SK-N-SH (cell line): ENCODE measurements at regions not wholly inside any gene's neighbourhood (a gene's known extent, or its start where the extent isn't known, plus 50 kb on each side); places are given as distances from the start of the nearest gene placed in this dataset.

Experiments
- CTCF ChIA-PET: fragments of 300-600, 350-600 bp; formaldehyde crosslinking; extraction: SDS; loops from one replicate; lab custom pipeline; 2021; lab: Yijun Ruan, JAX
- POLR2A ChIA-PET: fragments of 350-600 bp; sonication (Branson Sonifier 250); formaldehyde crosslinking; extraction: SDS; loops from one replicate; lab custom pipeline; 2020; ENCODE audit warnings: antibody characterized with exemption, inconsistent platforms; lab: Yijun Ruan, JAX
- DNase-seq: peaks from one replicate; pipeline ENCODE4 v3.0.0; 2012
- H2AFZ ChIP-seq: fragments of 200-600 bp; sonication (generic); 2 replicates; pipeline ENCODE4 v1.8.1; 2016; ENCODE audit warnings: antibody characterized with exemption, mild to moderate bottlenecking, low read depth
- H3F3A ChIP-seq: fragments of 200-600 bp; sonication (generic); replicated peaks from 2 replicates; pipeline ENCODE3; 2016; ENCODE audit warnings: antibody characterized with exemption, mild to moderate bottlenecking; ENCODE audit not compliant: insufficient read depth
- H3K27ac ChIP-seq, 2 experiments: fragments of 200-500 bp in 1 of 2; fragments of 200-600 bp in 1 of 2; sonication (Bioruptor generic) in 1 of 2; sonication (generic), shearing (Covaris generic) in 1 of 2; 2 replicates each; pipeline versions ENCODE4 v1.5.1 to v1.6.1; 2014 to 2016; ENCODE audit warnings: low read depth in 2 of 2, inconsistent platforms in 1 of 2, low read length in 1 of 2, mild to moderate bottlenecking in 1 of 2, mixed read lengths in 1 of 2
- H3K27me3 ChIP-seq: fragments of 200-600 bp; sonication (generic), shearing (Covaris generic); 2 replicates; pipeline ENCODE4 v1.6.1; 2016; ENCODE audit warnings: mixed run types; ENCODE audit not compliant: insufficient read depth
- H3K36me3 ChIP-seq, 2 experiments: fragments of 200-500 bp in 1 of 2; fragments of 200-600 bp in 1 of 2; sonication (Bioruptor generic) in 1 of 2; sonication (generic) in 1 of 2; replicated peaks in 1 of 2; 2 replicates each; pipeline versions ENCODE3 to v1.5.1; 2014 to 2016; ENCODE audit warnings: low read length in 1 of 2, mild to moderate bottlenecking in 1 of 2; ENCODE audit not compliant: insufficient read depth in 2 of 2, control insufficient read depth in 1 of 2
- H3K4me1 ChIP-seq, 2 experiments: fragments of 200-500 bp in 1 of 2; fragments of 200-600 bp in 1 of 2; sonication (Bioruptor generic) in 1 of 2; sonication (generic), shearing (Covaris generic) in 1 of 2; 2 replicates each; pipeline versions ENCODE4 v1.5.1 to v1.6.1; 2014 to 2016; ENCODE audit warnings: low read depth in 1 of 2, low read length in 1 of 2, mixed run types in 1 of 2; ENCODE audit not compliant: insufficient read depth in 2 of 2, control insufficient read depth in 1 of 2
- H3K4me2 ChIP-seq: fragments of 200-600 bp; sonication (generic), shearing (Covaris generic); 2 replicates; pipeline ENCODE4 v1.6.1; 2017; ENCODE audit warnings: mixed run types
- H3K4me3 ChIP-seq, 2 experiments: fragments of 200-500 bp in 1 of 2; fragments of 200-600 bp in 1 of 2; sonication (Bioruptor generic) in 1 of 2; sonication (generic), shearing (Covaris generic) in 1 of 2; 2 replicates each; pipeline versions ENCODE4 v1.5.1 to v1.8.1; 2014 to 2016; ENCODE audit warnings: low read depth in 2 of 2, inconsistent platforms in 1 of 2, low read length in 1 of 2, mild to moderate bottlenecking in 1 of 2, mixed read lengths in 1 of 2, moderate library complexity in 1 of 2
- H3K79me2 ChIP-seq: fragments of 200-600 bp; sonication (generic); 2 replicates; pipeline ENCODE4 v1.8.1; 2017; ENCODE audit warnings: mild to moderate bottlenecking; ENCODE audit not compliant: insufficient read depth
- H3K9ac ChIP-seq: fragments of 200-600 bp; sonication (generic); 2 replicates; pipeline ENCODE4 v1.6.1; 2017; ENCODE audit warnings: mixed run types
- H3K9me2 ChIP-seq: fragments of 200-600 bp; sonication (generic); 2 replicates; pipeline ENCODE4 v1.6.1; 2017; ENCODE audit warnings: mixed run types
- H3K9me3 ChIP-seq: fragments of 200-600 bp; sonication (generic); 2 replicates; pipeline ENCODE4 v1.6.1; 2017; ENCODE audit warnings: mixed run types, mild to moderate bottlenecking, moderate library complexity
- H4K20me1 ChIP-seq: fragments of 200-600 bp; sonication (generic); 2 replicates; pipeline ENCODE4 v1.6.1; 2017; ENCODE audit warnings: mild to moderate bottlenecking, mixed run types; ENCODE audit not compliant: insufficient read depth
- CHD2 ChIP-seq: fragments of 150-350 bp; IDR thresholded peaks from 2 replicates; pipeline ENCODE4 v1.6.1; 2018; ENCODE audit warnings: low read length; ENCODE audit not compliant: partially characterized antibody
- EP300 ChIP-seq, 2 experiments: IDR thresholded peaks; 2 replicates each; pipeline versions ENCODE4 v1.4.0 to v1.6.1; 2012; ENCODE audit warnings: borderline replicate concordance in 1 of 2, low read depth in 1 of 2, low read length in 1 of 2
- FOSL2 ChIP-seq: IDR thresholded peaks from 2 replicates; pipeline ENCODE4 v1.4.0; 2012; ENCODE audit warnings: low read depth, mild to moderate bottlenecking, moderate library complexity, borderline replicate concordance
- FOXM1 ChIP-seq: IDR thresholded peaks from 2 replicates; pipeline ENCODE4 v1.4.0; 2012; ENCODE audit warnings: low read depth, mild to moderate bottlenecking
- GABPA ChIP-seq: IDR thresholded peaks from 2 replicates; pipeline ENCODE4 v1.4.0; 2012; ENCODE audit warnings: low read depth, mild to moderate bottlenecking
- IRF3 ChIP-seq: fragments of 150-350 bp; IDR thresholded peaks from 2 replicates; pipeline ENCODE4 v1.6.1; 2016; ENCODE audit warnings: mild to moderate bottlenecking, low read depth, low read length
- JUND ChIP-seq: IDR thresholded peaks from 2 replicates; pipeline ENCODE4 v1.4.0; 2012
- MAX ChIP-seq: IDR thresholded peaks from 2 replicates; pipeline ENCODE4 v1.4.0; 2012; ENCODE audit warnings: low read depth
- MEF2A ChIP-seq: IDR thresholded peaks from 2 replicates; pipeline ENCODE4 v1.4.0; 2012; ENCODE audit warnings: low read depth, borderline replicate concordance
- MXI1 ChIP-seq: IDR thresholded peaks from 2 replicates; pipeline ENCODE4 v1.6.1; 2012; ENCODE audit warnings: mild to moderate bottlenecking, low read depth, low read length, improper control_type of control experiment
- NFIC ChIP-seq: IDR thresholded peaks from 2 replicates; pipeline ENCODE4 v1.4.0; 2012; ENCODE audit warnings: borderline replicate concordance
- POLR2AphosphoS5 ChIP-seq: IDR thresholded peaks from 2 replicates; pipeline ENCODE4 v1.6.1; 2012; ENCODE audit warnings: low read depth, low read length
- RAD21 ChIP-seq: IDR thresholded peaks from 2 replicates; pipeline ENCODE4 v1.6.1; 2012; ENCODE audit warnings: mild to moderate bottlenecking, low read length
- RCOR1 ChIP-seq: fragments of 150-350 bp; IDR thresholded peaks from 2 replicates; pipeline ENCODE4 v1.6.1; 2017; ENCODE audit warnings: antibody characterized with exemption, low read length
- RXRA ChIP-seq: IDR thresholded peaks from 2 replicates; pipeline ENCODE4 v1.4.0; 2012; ENCODE audit warnings: low read depth, mild to moderate bottlenecking, borderline replicate concordance
- SMC3 ChIP-seq: IDR thresholded peaks from 2 replicates; pipeline ENCODE4 v1.6.1; 2012; ENCODE audit warnings: low read depth, low read length, improper control_type of control experiment
- TAF1 ChIP-seq: IDR thresholded peaks from 2 replicates; pipeline ENCODE4 v1.6.1; 2012; ENCODE audit warnings: low read depth, mild to moderate bottlenecking, low read length, moderate library complexity, borderline replicate concordance
- TCF12 ChIP-seq: IDR thresholded peaks from 2 replicates; pipeline ENCODE4 v1.4.0; 2012
- USF1 ChIP-seq: IDR thresholded peaks from 2 replicates; pipeline ENCODE4 v1.4.0; 2012; ENCODE audit warnings: low read depth, borderline replicate concordance
- ZBTB33 ChIP-seq: IDR thresholded peaks from 2 replicates; pipeline ENCODE4 v1.4.0; 2012; ENCODE audit warnings: low read depth, borderline replicate concordance
- WGBS: methylation state at CpG from one replicate; pipeline ENCODE4 v1.1.6; 2017; ENCODE audit warnings: low lambda C conversion rate; 5-methylcytosine and 5-hydroxymethylcytosine counted together

- no peak for DNase-seq
- H3F3A ChIP-seq: peaks cover 5% of the 10 kb centered on the region
- no peak overlapping the region for H3K4me3 ChIP-seq
- POLR2A ChIA-PET: no interaction called here
- CTCF ChIA-PET: no interaction called here
- H3K9me2 ChIP-seq: no peaks in the 10 kb centered on the region
- H3K4me2 ChIP-seq: no peak overlapping the region
- no peaks in the 10 kb centered on the region for H3K27me3 ChIP-seq
- no peak overlapping the region for H3K27ac ChIP-seq
- no peaks in the 10 kb centered on the region for H3K79me2 ChIP-seq
- peaks cover 6 to 15% of the 10 kb centered on the region in 2 experiments; a peak in 2 of 4 replicates for H3K4me1 ChIP-seq
- H3K9me3 ChIP-seq: no peaks in the 10 kb centered on the region
- no peak for TF ChIP-seq IRF3
- no peak for TF ChIP-seq GABPA
- no peak for TF ChIP-seq TCF12
- TF ChIP-seq JUND: no peak
- TF ChIP-seq USF1: no peak
- TF ChIP-seq RAD21: no peak
- TF ChIP-seq SMC3: no peak
- TF ChIP-seq FOSL2: no peak
- no peak for TF ChIP-seq RCOR1
- no peak for TF ChIP-seq MXI1
- no peak for TF ChIP-seq RXRA
- 55% methylated on average over 6 of the region's 6 CpGs for WGBS
- H3K9ac ChIP-seq: no peak overlapping the region
- no peaks in the 10 kb centered on the region for H3K36me3 ChIP-seq
- H2AFZ ChIP-seq: no peak overlapping the region
- no peaks in the 10 kb centered on the region for H4K20me1 ChIP-seq
These were observed 109.1 kb upstream of the GGTLC1 start for GRCh38 chr20:24097506-24098245.

GRCh38 chr20:24096864-24097450 is 108.4 kb upstream of the GGTLC1 start:
- no peaks in the 10 kb centered on the region for H4K20me1 ChIP-seq
- no peaks in the 10 kb centered on the region for H3K27me3 ChIP-seq
- H3K4me1 ChIP-seq: peaks cover 3 to 15% of the 10 kb centered on the region in 2 experiments; a peak in 2 of 4 replicates
- ChIA-PET POLR2A (no interaction called here), CTCF (no interaction called here)
- H3K36me3 ChIP-seq: no peaks in the 10 kb centered on the region
- no peak overlapping the region for H2AFZ ChIP-seq
- no peak overlapping the region for H3K4me3 ChIP-seq
- H3K27ac ChIP-seq: no peak overlapping the region
- 64% methylated on average over 13 of the region's 13 CpGs for WGBS
- H3K79me2 ChIP-seq: no peaks in the 10 kb centered on the region
- no peak for DNase-seq
- H3K9me2 ChIP-seq: no peaks in the 10 kb centered on the region
- no peak overlapping the region for H3K4me2 ChIP-seq
- H3F3A ChIP-seq: peaks cover 5% of the 10 kb centered on the region
- no peaks in the 10 kb centered on the region for H3K9me3 ChIP-seq
- no peak overlapping the region for H3K9ac ChIP-seq
- no peak for TF ChIP-seq TAF1
- TF ChIP-seq MEF2A: no peak
- no peak for TF ChIP-seq NFIC
- TF ChIP-seq GABPA: no peak
- no peak for TF ChIP-seq IRF3
- TF ChIP-seq POLR2AphosphoS5: no peak
- TF ChIP-seq RXRA: no peak
- TF ChIP-seq ZBTB33: no peak
- no peak for TF ChIP-seq EP300 (IDR thresholded peaks at IDR 0.05; ENCODE audit: borderline replicate concordance in 1 of 2, low read depth in 1 of 2, low read length in 1 of 2)
- TF ChIP-seq FOXM1: no peak
- TF ChIP-seq MAX: no peak
- no peak for TF ChIP-seq SMC3
- TF ChIP-seq CHD2: no peak
- TF ChIP-seq JUND: no peak
